GOT3 (cell line): ENCODE measurements at regions not wholly inside any gene's neighbourhood (a gene's known extent, or its start where the extent isn't known, plus 50 kb on each side); places are given as distances from the start of the nearest gene placed in this dataset.
"Not testable (repeated sequence)": the region's sequence is repeated elsewhere in the genome, so short reads cannot be mapped to it uniquely, and the experiment has no call there.

Source experiments
- DNase-seq: peaks from one replicate; lab custom pipeline; 2025; ENCODE audit warnings: mixed read lengths; lab: John Stamatoyannopoulos, UW

- DNase-seq: no peak
Measured at GRCh38 chr9:115880221-115880885, 273.2 kb upstream of the PAPPA start.

GRCh38 chr9:115882911-115883310 is 270.7 kb upstream of the PAPPA start:
- no peak for DNase-seq

- no peak for DNase-seq
Measured at GRCh38 chr9:115883467-115884329, 269.9 kb upstream of the PAPPA start.

- DNase-seq: no peak
Measured at GRCh38 chr9:115884846-115885245, 268.7 kb upstream of the PAPPA start.

- no peak for DNase-seq
Measured at GRCh38 chr9:115888131-115888530, 265.5 kb upstream of the PAPPA start.

- DNase-seq: no peak
Measured at GRCh38 chr9:115891929-115892328, 261.7 kb upstream of the PAPPA start.

GRCh38 chr9:115898478-115898877 is 255.1 kb upstream of the PAPPA start:
- DNase-seq: not testable (repeated sequence)

GRCh38 chr9:115900698-115901097 is 252.9 kb upstream of the PAPPA start:
- DNase-seq: no peak

- DNase-seq: no peak
Measured at GRCh38 chr9:115910959-115911358, 242.6 kb upstream of the PAPPA start.

- DNase-seq: no peak
Measured at GRCh38 chr9:115912086-115912485, 241.5 kb upstream of the PAPPA start.

- no peak for DNase-seq
Measured at GRCh38 chr9:115913696-115914095, 239.9 kb upstream of the PAPPA start.

GRCh38 chr9:115914291-115914690 is 239.3 kb upstream of the PAPPA start:
- DNase-seq: no peak

GRCh38 chr9:115921301-115921700 is 232.3 kb upstream of the PAPPA start:
- no peak for DNase-seq

GRCh38 chr9:115922444-115922843 is 231.1 kb upstream of the PAPPA start:
- no peak for DNase-seq

- DNase-seq: no peak
Measured at GRCh38 chr9:115923410-115923809, 230.2 kb upstream of the PAPPA start.

- DNase-seq: no peak
Measured at GRCh38 chr9:115923903-115924668, 229.5 kb upstream of the PAPPA start.

- DNase-seq: no peak
Measured at GRCh38 chr9:115924669-115924987, 229.0 kb upstream of the PAPPA start.

- DNase-seq: no peak
Measured at GRCh38 chr9:115925424-115925823, 228.2 kb upstream of the PAPPA start.

- DNase-seq: no peak
Measured at GRCh38 chr9:115930472-115930871, 223.1 kb upstream of the PAPPA start.

- DNase-seq: no peak
Measured at GRCh38 chr9:115938479-115938878, 215.1 kb upstream of the PAPPA start.

GRCh38 chr9:115939065-115939765 is 214.4 kb upstream of the PAPPA start:
- no peak for DNase-seq
